Endothelial cell of umbilical vein (primary cell): ENCODE measurements at regions not wholly inside any gene's neighbourhood (a gene's known extent, or its start where the extent isn't known, plus 50 kb on each side); places are given as distances from the start of the nearest gene placed in this dataset.

Experiments
- BruUV-seq: library from RNA; stranded (reverse); fragments of 400-500 nt; replicated peaks from 2 replicates; lab custom pipeline; 2021; lab: Mats Ljungman, UMichigan
- CTCF ChIA-PET: fragments of 300-600, 350-600 bp; sonication (Branson Sonifier 250); formaldehyde crosslinking; loops from one replicate; lab custom pipeline; 2021; ENCODE audit warnings: antibody characterized with exemption, inconsistent platforms; lab: Charles Lee
- POLR2A ChIA-PET: fragments of 300-600, 350-600 bp; sonication (Branson Sonifier 250); formaldehyde crosslinking; loops from one replicate; lab custom pipeline; 2021; ENCODE audit warnings: antibody characterized with exemption, inconsistent platforms; lab: Charles Lee
- DNase-seq: peaks from one replicate; pipeline ENCODE4 v3.0.0-alpha.2; 2011; ENCODE audit warnings: low read depth, low spot score
- FAIRE-seq: peaks from 2 replicates; lab custom pipeline; 2011; peaks lifted over from hg19 to GRCh38; lab: Jason Lieb, UNC
- H2AFZ ChIP-seq: 2 replicates; pipeline ENCODE4 v1.6.0; 2012; ENCODE audit warnings: low read depth, low read length, control low read depth, inconsistent platforms
- H3K27ac ChIP-seq: 2 replicates; pipeline ENCODE4 v1.5.1; 2011; ENCODE audit warnings: low read depth, mild to moderate bottlenecking, control low read depth, low read length, moderate library complexity; ENCODE audit not compliant: insufficient read depth
- H3K27me3 ChIP-seq, 2 experiments: 2 replicates each; pipeline versions ENCODE4 v1.6.0 to v1.6.1; 2011; ENCODE audit warnings: low read length in 2 of 2, mixed read lengths in 1 of 2; ENCODE audit not compliant: control insufficient read depth in 2 of 2, insufficient read depth in 2 of 2
- H3K36me3 ChIP-seq, 2 experiments: 2 replicates in 1 of 2; 3 replicates in 1 of 2; pipeline ENCODE4 v1.5.1; 2011; ENCODE audit warnings: low read length in 2 of 2, mild to moderate bottlenecking in 1 of 2, moderate library complexity in 1 of 2; ENCODE audit not compliant: control insufficient read depth in 2 of 2, insufficient read depth in 2 of 2; ENCODE audit errors: extremely low read depth in 1 of 2
- H3K4me1 ChIP-seq: 3 replicates; pipeline ENCODE4 v1.5.1; 2011; ENCODE audit warnings: mild to moderate bottlenecking, low read length; ENCODE audit not compliant: control insufficient read depth, insufficient read depth; ENCODE audit errors: extremely low read depth
- H3K4me2 ChIP-seq: 2 replicates; pipeline ENCODE4 v1.6.1; 2011; ENCODE audit warnings: low read length, control low read depth, mixed read lengths; ENCODE audit not compliant: insufficient read depth
- H3K4me3 ChIP-seq, 3 experiments: fragments of 200-600 bp in 1 of 3; sonication (generic), shearing (Covaris generic) in 1 of 3; replicated peaks in 1 of 3; 2 replicates each; pipeline ENCODE4 v1.5.1; 2011 to 2016; ENCODE audit warnings: control low read depth in 3 of 3, low read length in 3 of 3, mild to moderate bottlenecking in 2 of 3, inconsistent platforms in 1 of 3, low read depth in 1 of 3, moderate library complexity in 1 of 3; ENCODE audit not compliant: insufficient read depth in 1 of 3
- H3K79me2 ChIP-seq: 2 replicates; pipeline ENCODE4 v1.6.0; 2012; ENCODE audit warnings: low read length, inconsistent platforms; ENCODE audit not compliant: control insufficient read depth, insufficient read depth
- H3K9ac ChIP-seq: replicated peaks from 2 replicates; pipeline ENCODE3; 2011; ENCODE audit warnings: low read length, control low read depth; ENCODE audit not compliant: insufficient read depth; ENCODE audit errors: extremely low read depth
- H3K9me1 ChIP-seq: replicated peaks from 3 replicates; pipeline ENCODE4 v1.6.0; 2011; ENCODE audit warnings: mild to moderate bottlenecking, low read length; ENCODE audit not compliant: control insufficient read depth, insufficient read depth; ENCODE audit errors: extremely low read depth
- H3K9me3 ChIP-seq: replicated peaks from 2 replicates; pipeline ENCODE4 v1.5.1; 2012; ENCODE audit warnings: low read length, inconsistent platforms; ENCODE audit not compliant: control insufficient read depth, insufficient read depth
- H4K20me1 ChIP-seq: replicated peaks from 2 replicates; pipeline ENCODE3; 2011; ENCODE audit warnings: mild to moderate bottlenecking, low read length; ENCODE audit not compliant: control insufficient read depth, insufficient read depth; ENCODE audit errors: extremely low read depth
- EZH2 ChIP-seq: IDR thresholded peaks from 2 replicates; pipeline ENCODE4 v1.6.1; 2012; ENCODE audit warnings: borderline replicate concordance, low read depth, mild to moderate bottlenecking, moderate library complexity, low read length, inconsistent platforms; ENCODE audit not compliant: severe bottlenecking
- FOS ChIP-seq: IDR thresholded peaks from 2 replicates; pipeline ENCODE4 v1.6.1; 2011; ENCODE audit warnings: mild to moderate bottlenecking, low read length, moderate library complexity, borderline replicate concordance; ENCODE audit not compliant: insufficient read depth
- GATA2 ChIP-seq: IDR thresholded peaks from 2 replicates; pipeline ENCODE4 v1.7.0; 2011; ENCODE audit warnings: low read depth, mild to moderate bottlenecking, moderate library complexity, mixed read lengths, low read length; ENCODE audit not compliant: insufficient read length, insufficient read depth
- JUN ChIP-seq: IDR thresholded peaks from 2 replicates; pipeline ENCODE4 v1.6.1; 2011; ENCODE audit warnings: borderline replicate concordance, low read depth; ENCODE audit not compliant: insufficient read length, insufficient read depth
- MYC ChIP-seq: IDR thresholded peaks from one replicate; pipeline ENCODE4 v1.6.1; 2011; ENCODE audit warnings: mild to moderate bottlenecking, low read depth, low read length
- POLR2A ChIP-seq: IDR thresholded peaks from 2 replicates; pipeline ENCODE4 v1.6.1; 2012; ENCODE audit warnings: low read depth, mild to moderate bottlenecking, control low read depth, low read length
- POLR2AphosphoS5 ChIP-seq: IDR thresholded peaks from 2 replicates; pipeline ENCODE4 v1.6.1; 2012; ENCODE audit warnings: low read depth, mild to moderate bottlenecking, control low read depth, low read length, moderate library complexity; ENCODE audit not compliant: insufficient read depth
- dilution Hi-C: fragments of 300-500 bp; cut with MboI; formaldehyde crosslinking; loops from one replicate; pipeline ENCODE4 v1.15.0; 2019; ENCODE audit warnings: low sequenced_read_pairs; ENCODE audit not compliant: extremely low pct_ligation_motif_present
- intact Hi-C: fragments of 100-400 bp; cut with micrococcal nuclease; formaldehyde crosslinking; loops from one replicate; pipeline ENCODE4 v1.10.0; 2022
- TF ChIP-seq, protein P1 (sequence below), 2 donors: IDR thresholded peaks; 1 replicate in 1 of 2; 2 replicates in 1 of 2; pipeline ENCODE4 v1.5.1; 2011; ENCODE audit warnings: low read length in 2 of 2, mild to moderate bottlenecking in 2 of 2, moderate library complexity in 2 of 2, control low read depth in 1 of 2, inconsistent platforms in 1 of 2, low read depth in 1 of 2; ENCODE audit not compliant: insufficient read depth in 1 of 2; ENCODE audit errors: extremely low read depth in 1 of 2
- TF ChIP-seq, protein P2 (sequence below): IDR thresholded peaks from 2 replicates; pipeline ENCODE4 v1.6.1; 2011; ENCODE audit not compliant: insufficient read depth, insufficient read length

DNA sequence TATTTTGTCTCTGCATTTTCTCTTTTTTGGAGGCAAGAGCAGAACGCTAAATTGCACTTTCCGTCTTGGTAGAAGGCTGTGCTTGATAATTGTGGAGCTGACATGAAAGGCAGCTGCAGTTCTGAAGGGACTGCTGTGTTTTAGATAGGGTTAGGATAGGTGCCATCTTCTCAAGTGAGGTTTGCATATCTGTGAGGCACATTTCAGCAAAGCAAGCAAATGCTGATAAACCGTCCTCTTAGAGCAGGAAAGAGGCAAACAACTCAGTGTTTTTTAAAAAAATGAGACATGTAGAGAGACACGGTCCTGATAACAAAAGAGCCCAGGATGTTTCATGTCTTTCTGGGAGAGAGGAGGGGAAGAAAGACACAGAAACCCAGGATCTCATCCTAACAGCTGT lies 217.7 kb downstream of the SOCS6 start:
- H3K27ac ChIP-seq = no peak overlapping the region
- no peak overlapping the region for H3K4me2 ChIP-seq
- no peaks in the 10 kb centered on the region for H3K4me1 ChIP-seq
- no peak overlapping the region for H3K9ac ChIP-seq
- DNase-seq (no peak), FAIRE-seq (no peak)
- H3K9me3 ChIP-seq = no peaks in the 10 kb centered on the region
- H2AFZ ChIP-seq = no peak overlapping the region
- no TSS peak for BruUV-seq
- dilution Hi-C loops (no loop called here), intact Hi-C loops (no loop called here)
- no peak for TF ChIP-seq FOS
- TF ChIP-seq, protein P1, sequence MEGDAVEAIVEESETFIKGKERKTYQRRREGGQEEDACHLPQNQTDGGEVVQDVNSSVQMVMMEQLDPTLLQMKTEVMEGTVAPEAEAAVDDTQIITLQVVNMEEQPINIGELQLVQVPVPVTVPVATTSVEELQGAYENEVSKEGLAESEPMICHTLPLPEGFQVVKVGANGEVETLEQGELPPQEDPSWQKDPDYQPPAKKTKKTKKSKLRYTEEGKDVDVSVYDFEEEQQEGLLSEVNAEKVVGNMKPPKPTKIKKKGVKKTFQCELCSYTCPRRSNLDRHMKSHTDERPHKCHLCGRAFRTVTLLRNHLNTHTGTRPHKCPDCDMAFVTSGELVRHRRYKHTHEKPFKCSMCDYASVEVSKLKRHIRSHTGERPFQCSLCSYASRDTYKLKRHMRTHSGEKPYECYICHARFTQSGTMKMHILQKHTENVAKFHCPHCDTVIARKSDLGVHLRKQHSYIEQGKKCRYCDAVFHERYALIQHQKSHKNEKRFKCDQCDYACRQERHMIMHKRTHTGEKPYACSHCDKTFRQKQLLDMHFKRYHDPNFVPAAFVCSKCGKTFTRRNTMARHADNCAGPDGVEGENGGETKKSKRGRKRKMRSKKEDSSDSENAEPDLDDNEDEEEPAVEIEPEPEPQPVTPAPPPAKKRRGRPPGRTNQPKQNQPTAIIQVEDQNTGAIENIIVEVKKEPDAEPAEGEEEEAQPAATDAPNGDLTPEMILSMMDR (IDR thresholded peaks at IDR 0.05; ENCODE audit: extremely low read depth in 1 of 2, insufficient read depth in 1 of 2, low read depth in 1 of 2, low read length in 2 of 2) = no peak
- no peaks in the 10 kb centered on the region for H4K20me1 ChIP-seq
- no peaks in the 10 kb centered on the region for H3K36me3 ChIP-seq
- H3K4me3 ChIP-seq = no peak overlapping the region
- no peaks in the 10 kb centered on the region for H3K9me1 ChIP-seq
- no peaks in the 10 kb centered on the region for H3K27me3 ChIP-seq
- ChIA-PET CTCF (interaction anchor here (1.2 kb wide), 1 partner anchor 16 kb away, joined by 4 read pairs; no protein-coding TSS in a partner anchor), POLR2A (no interaction called here)
- H3K79me2 ChIP-seq = no peaks in the 10 kb centered on the region

DNA sequence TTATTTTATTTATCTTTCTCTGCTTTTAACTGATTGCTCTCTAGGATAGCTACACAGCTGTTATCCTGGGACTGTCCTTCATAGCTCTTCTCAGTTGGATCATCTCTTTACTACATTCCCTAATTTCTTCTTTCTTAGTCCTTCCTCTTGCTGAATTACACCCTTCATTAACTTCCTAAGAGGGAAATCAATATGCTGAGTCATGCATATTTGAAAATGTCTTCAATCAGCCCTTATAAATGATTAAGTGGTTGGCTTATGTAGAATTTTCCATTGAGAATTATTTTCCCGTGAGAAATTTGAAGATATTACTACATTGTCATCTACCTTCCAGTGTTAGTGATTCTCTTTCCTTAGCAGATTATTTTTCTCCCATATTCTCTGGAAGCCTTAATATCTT lies 214.2 kb downstream of the SOCS6 start:
- Histone ChIP-seq H3K4me3 (no peak overlapping the region), H3K36me3 (no peaks in the 10 kb centered on the region), H3K4me2 (no peak overlapping the region), H3K4me1 (no peaks in the 10 kb centered on the region), H3K9me1 (no peaks in the 10 kb centered on the region), H3K27ac (no peak overlapping the region), H3K9ac (no peak overlapping the region), H4K20me1 (no peaks in the 10 kb centered on the region), H3K27me3 (no peaks in the 10 kb centered on the region), H3K79me2 (no peaks in the 10 kb centered on the region), H2AFZ (no peak overlapping the region), H3K9me3 (no peaks in the 10 kb centered on the region)
- no peak for DNase-seq
- dilution Hi-C loops = no loop called here
- ChIA-PET CTCF (interaction anchor here (1.0 kb wide), 1 partner anchor 12 kb away, joined by 4 read pairs; no protein-coding TSS in a partner anchor), POLR2A (no interaction called here)
- intact Hi-C loops = no loop called here
- no peak for FAIRE-seq
- TF ChIP-seq JUN (no peak), FOS (no peak), EZH2 (no peak), GATA2 (no peak), POLR2A (no peak), MYC (no peak), POLR2AphosphoS5 (no peak)
- TF ChIP-seq, protein P2, sequence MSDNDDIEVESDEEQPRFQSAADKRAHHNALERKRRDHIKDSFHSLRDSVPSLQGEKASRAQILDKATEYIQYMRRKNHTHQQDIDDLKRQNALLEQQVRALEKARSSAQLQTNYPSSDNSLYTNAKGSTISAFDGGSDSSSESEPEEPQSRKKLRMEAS = no peak
- TF ChIP-seq, protein P1 (IDR thresholded peaks at IDR 0.05; ENCODE audit: extremely low read depth in 1 of 2, insufficient read depth in 1 of 2, low read depth in 1 of 2, low read length in 2 of 2) = no peak
- BruUV-seq = no TSS peak
